Breast epithelium (tissue), 4 donors: ENCODE measurements at regions not wholly inside any gene's neighbourhood (a gene's known extent, or its start where the extent isn't known, plus 50 kb on each side); places are given as distances from the start of the nearest gene placed in this dataset.

Experiments
- DNase-seq, 2 donors: peaks; one replicate each; pipeline ENCODE4 v3.0.0-alpha.2; 2019; ENCODE audit warnings: low spot score in 2 of 2
- H3K27ac ChIP-seq, 2 donors: fragments of 200-600 bp; sonication (generic) in 1 of 2; one replicate each; pipeline ENCODE4 v1.5.1; 2016 to 2019; ENCODE audit warnings: mild to moderate bottlenecking in 1 of 2
- H3K27me3 ChIP-seq, 2 donors: fragments of 200-600 bp; sonication (generic) in 1 of 2; one replicate each; pipeline versions ENCODE4 v1.5.1 to v1.6.0; 2017 to 2019; ENCODE audit warnings: control low read depth in 1 of 2, mild to moderate bottlenecking in 1 of 2
- H3K36me3 ChIP-seq: fragments of 200-600 bp; one replicate; pipeline ENCODE4 v1.5.1; 2019
- H3K4me1 ChIP-seq, 2 donors: fragments of 200-600 bp; sonication (generic); one replicate each; pipeline ENCODE4 v1.5.1; 2016 to 2019; ENCODE audit warnings: control low read depth in 1 of 2
- H3K4me3 ChIP-seq, 3 donors: fragments of 200-600 bp; sonication (generic); 1 replicate in 2 of 3; 2 replicates in 1 of 3; pipeline ENCODE4 v1.5.1; 2016 to 2019; ENCODE audit warnings: mild to moderate bottlenecking in 3 of 3, moderate library complexity in 2 of 3
- H3K9me3 ChIP-seq, 2 donors: fragments of 200-600 bp; sonication (generic) in 1 of 2; one replicate each; pipeline ENCODE4 v1.5.1; 2016 to 2019; ENCODE audit warnings: control low read depth in 1 of 2
- CTCF ChIP-seq, 3 donors: fragments of 450-650 bp; IDR thresholded peaks; one replicate each; pipeline ENCODE4 v1.5.1; 2016 to 2017; ENCODE audit warnings: antibody characterized with exemption in 3 of 3, mild to moderate bottlenecking in 3 of 3, moderate library complexity in 3 of 3
- POLR2A ChIP-seq: fragments of 450-650 bp; IDR thresholded peaks from one replicate; pipeline ENCODE4 v1.6.1; 2016; ENCODE audit warnings: antibody characterized with exemption, mild to moderate bottlenecking, moderate library complexity
- POLR2AphosphoS5 ChIP-seq, 3 donors: sonication (generic); formaldehyde crosslinking; IDR thresholded peaks; one replicate each; pipeline ENCODE4 v1.6.1; 2017; ENCODE audit warnings: antibody characterized with exemption in 3 of 3
- intact Hi-C: fragments of 100-400 bp; cut with DNase I; formaldehyde crosslinking; loops from one replicate; pipeline ENCODE4 v1.15.1; 2023; ENCODE audit warnings: low total_unique reads

DNA sequence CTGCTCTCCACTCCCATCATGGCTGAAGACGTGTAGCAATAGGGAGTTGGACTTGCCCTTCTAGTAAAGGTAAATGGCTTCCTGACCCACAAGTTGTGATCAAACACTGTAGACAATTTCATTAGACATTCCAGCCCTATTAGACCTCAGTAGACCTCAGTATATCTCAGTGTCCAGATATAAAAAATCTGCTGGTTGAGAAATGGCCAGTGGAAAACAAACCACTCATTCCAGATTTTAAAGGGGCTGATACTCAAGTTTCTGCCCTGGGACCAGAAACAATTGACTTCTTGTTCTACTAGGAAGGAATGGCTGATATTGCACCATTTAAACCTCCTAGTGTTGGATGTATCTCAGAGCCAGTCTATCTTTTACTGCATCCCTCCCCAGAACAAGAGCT lies 613.2 kb downstream of the PDCD6IP start:
- Histone ChIP-seq H3K4me1 (no peaks in the 10 kb centered on the region), H3K27ac (no peak overlapping the region), H3K36me3 (no peaks in the 10 kb centered on the region), H3K9me3 (no peaks in the 10 kb centered on the region), H3K27me3 (no peaks in the 10 kb centered on the region), H3K4me3 (no peak overlapping the region)
- TF ChIP-seq POLR2A: no peak
- TF ChIP-seq CTCF (IDR thresholded peaks at IDR 0.05): no peak
- no peak for TF ChIP-seq POLR2AphosphoS5 (IDR thresholded peaks at IDR 0.05)
- no peak for DNase-seq
- intact Hi-C loops: no loop called here

DNA sequence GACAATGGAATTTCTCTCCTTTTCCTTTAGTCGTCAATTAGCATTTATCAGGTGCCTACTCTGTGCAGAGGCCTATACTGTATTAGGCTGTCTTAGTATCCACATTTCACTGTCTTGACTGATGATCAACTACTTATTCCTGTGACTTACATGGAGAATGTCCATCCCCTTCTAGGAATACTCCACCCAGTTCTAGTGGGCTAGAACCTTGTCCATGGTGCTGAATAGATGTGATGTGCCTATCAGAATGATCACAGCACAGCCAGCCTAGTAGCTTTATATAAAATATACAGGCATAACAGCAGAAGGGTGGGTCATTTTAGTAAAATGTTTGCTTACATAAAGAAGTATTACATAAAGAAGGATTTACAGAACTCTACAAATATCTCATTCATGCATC lies 621.4 kb downstream of the PDCD6IP start:
- Histone ChIP-seq H3K4me1 (no peaks in the 10 kb centered on the region), H3K4me3 (no peak overlapping the region), H3K36me3 (no peaks in the 10 kb centered on the region), H3K27ac (no peak overlapping the region), H3K9me3 (peaks cover 0 to 4% of the 10 kb centered on the region in 2 donors), H3K27me3 (no peaks in the 10 kb centered on the region)
- TF ChIP-seq POLR2A (no peak), POLR2AphosphoS5 (IDR thresholded peaks at IDR 0.05) (no peak), CTCF (IDR thresholded peaks at IDR 0.05) (no peak)
- intact Hi-C loops: no loop called here
- DNase-seq: no peak

DNA sequence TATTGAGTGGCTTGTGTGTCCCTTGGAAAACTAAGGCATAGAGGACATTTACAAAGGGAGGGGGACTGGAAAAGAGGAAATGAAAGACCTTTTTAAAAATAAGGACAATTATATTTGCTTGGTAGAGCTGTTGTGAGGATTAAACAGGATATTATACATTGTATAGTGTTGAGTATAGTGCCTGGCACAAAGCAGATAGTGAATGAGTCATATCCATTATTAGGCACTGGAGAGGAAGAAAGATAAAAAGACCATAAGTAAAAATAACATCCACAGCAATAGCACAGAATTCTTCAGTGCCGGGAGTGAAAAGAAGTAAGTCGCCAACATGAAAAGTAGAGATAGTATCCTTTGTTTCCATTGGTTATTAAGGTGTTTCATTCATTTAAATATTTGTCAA lies 623.3 kb downstream of the PDCD6IP start:
- H3K4me1 ChIP-seq: no peaks in the 10 kb centered on the region
- H3K9me3 ChIP-seq: peaks cover 0 to 4% of the 10 kb centered on the region in 2 donors
- H3K27me3 ChIP-seq: no peaks in the 10 kb centered on the region
- no peak for TF ChIP-seq POLR2A
- no peak for TF ChIP-seq POLR2AphosphoS5 (IDR thresholded peaks at IDR 0.05)
- TF ChIP-seq CTCF (IDR thresholded peaks at IDR 0.05): no peak
- H3K27ac ChIP-seq: no peak overlapping the region
- H3K4me3 ChIP-seq: no peak overlapping the region
- intact Hi-C loops: no loop called here
- H3K36me3 ChIP-seq: no peaks in the 10 kb centered on the region
- DNase-seq: no peak

GRCh38 chr3:34439796-34440195 lies 641.4 kb downstream of the PDCD6IP start:
- H3K4me1 ChIP-seq: no peaks in the 10 kb centered on the region
- no peak for DNase-seq
- no peak overlapping the region for H3K4me3 ChIP-seq
- H3K27me3 ChIP-seq: no peaks in the 10 kb centered on the region
- TF ChIP-seq POLR2A (no peak), POLR2AphosphoS5 (IDR thresholded peaks at IDR 0.05) (no peak), CTCF (IDR thresholded peaks at IDR 0.05) (no peak)
- intact Hi-C loops: no loop called here
- peaks cover 4% of the 10 kb centered on the region for H3K36me3 ChIP-seq
- no peak overlapping the region for H3K27ac ChIP-seq
- peaks cover 0 to 16% of the 10 kb centered on the region in 2 donors for H3K9me3 ChIP-seq

- intact Hi-C loops: no loop called here
- DNase-seq: no peak
- H3K4me1 ChIP-seq: no peaks in the 10 kb centered on the region
- H3K4me3 ChIP-seq: no peak overlapping the region
- H3K36me3 ChIP-seq: peaks cover 4% of the 10 kb centered on the region
- peaks cover 0 to 36% of the 10 kb centered on the region in 2 donors for H3K9me3 ChIP-seq
- no peak overlapping the region for H3K27ac ChIP-seq
- no peaks in the 10 kb centered on the region for H3K27me3 ChIP-seq
- TF ChIP-seq POLR2A (no peak), CTCF (IDR thresholded peaks at IDR 0.05) (no peak), POLR2AphosphoS5 (IDR thresholded peaks at IDR 0.05) (no peak)
These were observed 645.7 kb downstream of the PDCD6IP start for GRCh38 chr3:34444137-34444536.
